GM21786 (cell line): ENCODE measurements at regions not wholly inside any gene's neighbourhood (a gene's known extent, or its start where the extent isn't known, plus 50 kb on each side); places are given as distances from the start of the nearest gene placed in this dataset.
"Not testable (repeated sequence)": the region's sequence is repeated elsewhere in the genome, so short reads cannot be mapped to it uniquely, and the experiment has no call there.

Experiments used
- ATAC-seq: cut with Tn5 transposase; IDR thresholded peaks from one replicate; pipeline ENCODE4 v1.9.1; 2021; ENCODE audit not compliant: unreplicated experiment

- no peak for ATAC-seq
These were observed 125.7 kb upstream of the NKX1-1 start for GRCh38 chr4:1531683-1532548.

GRCh38 chr4:1530356-1530755 lies 124.1 kb upstream of the NKX1-1 start:
- ATAC-seq, result no peak

GRCh38 chr4:1524761-1525160 lies 118.5 kb upstream of the NKX1-1 start:
- no peak for ATAC-seq

GRCh38 chr4:1523907-1524636 lies 117.8 kb upstream of the NKX1-1 start:
- ATAC-seq, result no peak

- ATAC-seq, result no peak
These were observed 117.3 kb upstream of the NKX1-1 start for GRCh38 chr4:1523506-1523905.

- ATAC-seq, result no peak
These were observed 116.8 kb upstream of the NKX1-1 start for GRCh38 chr4:1523033-1523432.

- no peak for ATAC-seq
These were observed 116.4 kb upstream of the NKX1-1 start for GRCh38 chr4:1522606-1523005.

GRCh38 chr4:1521821-1522361 lies 115.6 kb upstream of the NKX1-1 start:
- no peak for ATAC-seq

- ATAC-seq, result not testable (repeated sequence)
These were observed 114.7 kb upstream of the NKX1-1 start for GRCh38 chr4:1520795-1521576.

GRCh38 chr4:1519787-1520661 lies 113.8 kb upstream of the NKX1-1 start:
- ATAC-seq, result no peak

- no peak for ATAC-seq
These were observed 112.9 kb upstream of the NKX1-1 start for GRCh38 chr4:1518997-1519700.

- ATAC-seq, result no peak
These were observed 111.6 kb upstream of the NKX1-1 start for GRCh38 chr4:1517592-1518411.

GRCh38 chr4:1516881-1517480 lies 110.7 kb upstream of the NKX1-1 start:
- no peak for ATAC-seq

- no peak for ATAC-seq
These were observed 110.0 kb upstream of the NKX1-1 start for GRCh38 chr4:1516261-1516660.

- no peak for ATAC-seq
These were observed 109.5 kb upstream of the NKX1-1 start for GRCh38 chr4:1515763-1516162.

GRCh38 chr4:1515156-1515555 lies 108.9 kb upstream of the NKX1-1 start:
- no peak for ATAC-seq

- ATAC-seq, result no peak
These were observed 108.4 kb upstream of the NKX1-1 start for GRCh38 chr4:1514612-1515011.

GRCh38 chr4:1513936-1514483 lies 107.8 kb upstream of the NKX1-1 start:
- ATAC-seq, result no peak
